G401 (cell line): ENCODE measurements at regions not wholly inside any gene's neighbourhood (a gene's known extent, or its start where the extent isn't known, plus 50 kb on each side); places are given as distances from the start of the nearest gene placed in this dataset.

Experiments used
- DNase-seq: peaks from one replicate; pipeline ENCODE4 v3.0.0-alpha.2; 2015; ENCODE audit warnings: low spot score
- in situ Hi-C: cut with HindIII; loops from 2 replicates; pipeline ENCODE4 v1.10.0; 2016; ENCODE audit warnings: low sequenced_read_pairs, mixed read lengths

GRCh38 chrX:4831574-4831973 is 1118.1 kb upstream of the PRKX start:
- no peak for DNase-seq
- in situ Hi-C loops, result no loop called here

- in situ Hi-C loops, result no loop called here
- no peak for DNase-seq
Observed at GRCh38 chrX:4830880-4831557, 1117.6 kb upstream of the PRKX start.

GRCh38 chrX:4825550-4825949 is 1112.1 kb upstream of the PRKX start:
- in situ Hi-C loops, result no loop called here
- no peak for DNase-seq

- in situ Hi-C loops, result no loop called here
- no peak for DNase-seq
Observed at GRCh38 chrX:4809571-4809970, 1096.1 kb upstream of the PRKX start.

DNA sequence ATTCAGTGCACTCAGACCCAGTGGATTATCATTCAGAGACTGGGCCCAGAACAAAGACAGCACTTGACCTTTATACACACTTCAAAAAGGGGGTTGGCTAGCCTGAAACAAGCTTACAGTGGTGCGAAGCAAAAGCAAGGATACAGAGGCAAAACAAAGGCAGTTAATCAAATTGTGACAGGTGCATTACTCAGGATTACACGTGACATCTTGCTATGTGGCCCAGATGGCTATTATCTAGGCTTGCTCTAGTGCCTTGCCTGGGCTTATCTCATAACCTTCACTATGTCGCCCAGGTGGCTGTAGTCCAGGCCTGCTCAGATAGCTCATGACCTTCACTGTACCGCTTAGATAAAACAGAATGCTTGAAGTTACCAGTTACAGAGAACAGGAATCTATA is 1092.1 kb upstream of the PRKX start:
- in situ Hi-C loops, result no loop called here
- DNase-seq, result no peak

DNA sequence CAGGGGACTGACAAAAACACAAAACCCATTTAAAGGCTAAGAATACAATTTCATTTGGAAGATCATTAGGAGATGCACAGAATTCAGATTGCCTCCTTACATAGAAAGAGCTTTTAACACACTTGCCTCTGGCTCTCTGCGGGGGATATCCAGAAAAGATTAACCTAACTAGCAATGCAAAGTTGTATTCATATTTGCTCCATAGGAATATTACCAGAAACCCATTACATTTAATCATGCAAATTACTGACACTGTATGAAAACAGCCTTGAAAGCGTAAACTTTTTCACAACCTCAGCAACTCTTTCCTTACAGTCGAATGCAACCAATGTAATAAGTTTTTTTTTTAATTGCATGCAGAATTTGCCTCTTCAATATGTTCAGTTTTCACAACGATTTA is 1087.3 kb upstream of the PRKX start:
- in situ Hi-C loops, result no loop called here

DNA sequence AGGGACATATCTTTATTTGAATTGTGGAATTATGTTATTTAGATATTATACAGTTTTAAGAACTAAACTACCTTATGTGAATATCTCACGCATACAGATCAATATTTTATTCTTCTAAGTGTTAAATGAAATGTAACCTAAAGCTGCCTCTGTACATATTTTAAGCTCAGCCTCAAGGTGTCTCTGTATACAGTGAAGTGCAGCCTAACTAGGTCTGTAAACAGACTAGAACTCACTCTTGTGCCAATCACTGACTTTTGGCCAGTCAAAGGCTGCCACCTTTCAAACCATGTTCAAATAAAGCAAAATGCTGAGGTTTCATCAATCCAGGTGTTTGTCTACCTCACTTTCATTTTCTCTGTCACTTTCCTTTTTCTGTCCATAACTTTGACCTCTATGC is 1074.5 kb upstream of the PRKX start:
- DNase-seq, result no peak
- in situ Hi-C loops, result no loop called here

More for the DNA sequence above, 1087.3 kb upstream of the PRKX start:
- no peak for DNase-seq

GRCh38 chrX:4764888-4765287 is 1051.4 kb upstream of the PRKX start:
- no peak for DNase-seq
- in situ Hi-C loops, result no loop called here

DNA sequence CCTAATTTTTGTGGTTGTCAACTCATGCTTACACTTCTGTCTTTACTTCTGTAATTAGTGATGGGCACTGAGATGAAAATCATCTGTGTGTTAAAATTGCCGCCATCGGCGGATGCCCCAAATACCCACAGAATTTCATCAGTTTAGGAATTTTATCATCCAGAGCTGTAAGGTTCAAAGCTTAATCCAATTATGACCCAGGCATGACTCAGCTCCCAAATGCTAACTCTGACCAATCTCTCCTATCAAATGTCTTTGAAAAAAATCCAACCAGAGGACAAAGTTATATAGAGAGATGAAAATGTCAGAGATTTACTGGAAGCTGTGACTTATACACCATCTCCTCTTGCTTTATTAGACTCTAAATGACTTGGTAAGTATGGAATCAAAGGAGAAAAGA is 1048.7 kb upstream of the PRKX start:
- no peak for DNase-seq

DNA sequence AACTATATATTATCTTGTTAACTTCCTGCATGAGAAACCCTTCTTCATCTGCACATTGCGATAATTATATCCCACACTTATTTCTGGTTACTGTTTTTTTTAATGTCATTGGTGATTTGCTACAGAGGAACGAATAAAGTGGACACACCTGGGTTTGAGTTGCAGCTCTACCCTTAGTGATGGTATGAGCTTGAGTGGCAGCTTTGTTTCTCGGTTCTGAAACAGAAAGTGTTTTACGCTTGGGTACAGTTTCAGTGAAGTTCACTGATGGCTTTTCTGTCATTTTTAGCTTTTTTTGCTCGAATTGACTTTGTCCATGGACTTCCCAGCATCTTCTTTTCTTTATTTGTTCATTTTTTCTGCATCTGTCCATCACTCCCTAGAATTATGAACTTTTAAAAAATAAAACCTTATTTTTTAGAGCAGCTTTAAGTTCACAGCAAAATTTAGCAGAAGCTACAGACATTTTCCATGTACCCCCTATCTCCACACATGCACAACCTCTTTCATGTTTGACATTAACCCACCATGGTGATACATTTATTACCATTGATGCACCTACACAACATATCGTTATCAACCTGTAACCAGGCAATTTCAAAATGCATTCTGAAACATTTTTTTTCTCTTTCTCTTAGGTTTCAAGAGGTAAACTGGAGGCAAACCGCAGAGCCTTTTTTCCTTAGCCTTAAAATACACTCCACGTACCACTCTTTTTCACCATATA is 1041.6 kb upstream of the PRKX start:
- in situ Hi-C loops, result no loop called here
- DNase-seq, result no peak

More for the DNA sequence above, 1048.7 kb upstream of the PRKX start:
- in situ Hi-C loops, result no loop called here

- no peak for DNase-seq
- in situ Hi-C loops, result no loop called here
Observed at GRCh38 chrX:4741024-4741423, 1027.6 kb upstream of the PRKX start.

GRCh38 chrX:4735299-4735698 is 1021.9 kb upstream of the PRKX start:
- in situ Hi-C loops, result no loop called here
- no peak for DNase-seq

GRCh38 chrX:4710618-4711433 is 997.4 kb upstream of the PRKX start:
- no peak for DNase-seq
- in situ Hi-C loops, result no loop called here

- no peak for DNase-seq
- in situ Hi-C loops, result no loop called here
Observed at GRCh38 chrX:4708970-4709760, 995.7 kb upstream of the PRKX start.

GRCh38 chrX:4706961-4707360 is 993.5 kb upstream of the PRKX start:
- no peak for DNase-seq
- in situ Hi-C loops, result no loop called here

DNA sequence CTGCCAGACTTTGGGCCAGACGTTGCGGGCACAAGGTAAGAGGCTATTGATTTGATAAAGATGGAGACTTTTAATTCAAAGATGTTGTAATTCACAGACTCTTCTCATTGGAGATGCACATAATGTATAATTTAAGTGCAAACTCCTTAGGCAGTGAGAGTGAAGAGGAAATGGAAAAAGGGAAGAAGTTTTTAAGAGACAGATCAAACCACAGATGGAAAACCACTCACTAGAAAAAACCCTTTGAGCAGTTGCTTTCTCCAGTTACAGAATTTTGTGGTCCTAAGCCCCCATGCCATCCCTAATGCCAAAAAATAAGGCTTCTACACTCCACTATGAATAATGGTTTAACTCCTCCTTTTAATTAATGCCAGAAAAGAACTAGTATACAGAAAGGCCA is 977.1 kb upstream of the PRKX start:
- in situ Hi-C loops, result no loop called here
- no peak for DNase-seq

DNA sequence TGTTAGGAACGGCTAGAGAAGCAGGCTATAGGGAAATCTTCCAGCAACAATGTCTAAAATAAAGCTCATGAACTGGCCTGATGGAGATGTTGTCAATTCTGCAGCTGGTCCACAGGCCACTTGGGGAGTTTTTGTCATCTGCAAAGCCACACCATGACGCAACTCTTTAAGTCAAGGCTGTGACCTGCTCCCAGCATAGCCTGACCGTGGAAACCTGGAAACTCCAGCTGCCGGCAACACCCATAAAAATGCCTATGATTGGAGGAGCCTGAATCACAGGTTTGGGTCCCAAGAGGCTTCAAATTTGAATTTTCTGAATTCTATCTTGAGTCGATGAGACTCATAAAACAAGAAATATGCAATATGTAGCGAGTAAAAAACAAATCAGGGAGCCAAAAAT is 969.2 kb upstream of the PRKX start:
- no peak for DNase-seq
- in situ Hi-C loops, result no loop called here

DNA sequence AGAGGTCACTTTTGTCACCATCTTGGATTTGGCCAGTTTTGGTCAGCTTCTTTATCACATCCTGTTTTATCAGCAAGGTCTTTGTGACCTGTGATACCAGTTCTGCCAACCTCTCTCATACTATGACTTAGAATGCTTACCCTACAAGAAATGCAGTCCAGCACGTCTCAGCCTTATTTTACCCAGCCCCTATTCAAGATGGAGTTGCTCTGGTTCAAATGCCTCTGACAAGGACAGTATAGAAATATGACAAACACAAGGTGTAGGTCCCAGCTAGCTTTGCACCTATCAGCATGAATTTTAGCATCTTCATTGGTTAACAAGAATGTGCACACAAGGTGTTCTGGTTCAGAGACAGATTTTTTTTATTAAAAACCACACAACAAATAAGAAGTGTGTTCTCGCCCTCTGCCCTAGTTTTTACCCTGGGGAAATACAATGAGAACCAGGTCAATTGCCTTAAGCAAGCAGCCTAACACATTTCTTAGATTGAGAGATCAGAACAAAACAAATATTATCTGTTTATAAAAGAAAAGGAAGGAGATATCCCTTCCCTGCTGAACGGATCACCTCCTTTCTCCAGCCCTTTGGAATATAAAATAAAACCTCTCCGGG is 962.3 kb upstream of the PRKX start:
- DNase-seq, result no peak
- in situ Hi-C loops, result no loop called here
